ENCODE measurements at regions not wholly inside any gene's neighbourhood (a gene's known extent, or its start where the extent isn't known, plus 50 kb on each side); places are given as distances from the start of the nearest gene placed in this dataset.

GRCh38 chr3:5572168-5572567, 384.7 kb downstream of the EDEM1 start:
- Mint-ChIP-seq H3K27ac (peak overlapping the region; percentile 78), H3K36me3 (ENCODE audit: insufficient read depth) (no peaks in the 10 kb centered on the region), H3K4me1 (ENCODE audit: low read depth) (no peaks in the 10 kb centered on the region), H3K9me3 (ENCODE audit: low read depth) (peaks cover 3% of the 10 kb centered on the region), H3K4me3 (ENCODE audit: low read depth) (no peak overlapping the region), H3K27me3 (no peaks in the 10 kb centered on the region)
- TF ChIP-seq, protein P1, sequence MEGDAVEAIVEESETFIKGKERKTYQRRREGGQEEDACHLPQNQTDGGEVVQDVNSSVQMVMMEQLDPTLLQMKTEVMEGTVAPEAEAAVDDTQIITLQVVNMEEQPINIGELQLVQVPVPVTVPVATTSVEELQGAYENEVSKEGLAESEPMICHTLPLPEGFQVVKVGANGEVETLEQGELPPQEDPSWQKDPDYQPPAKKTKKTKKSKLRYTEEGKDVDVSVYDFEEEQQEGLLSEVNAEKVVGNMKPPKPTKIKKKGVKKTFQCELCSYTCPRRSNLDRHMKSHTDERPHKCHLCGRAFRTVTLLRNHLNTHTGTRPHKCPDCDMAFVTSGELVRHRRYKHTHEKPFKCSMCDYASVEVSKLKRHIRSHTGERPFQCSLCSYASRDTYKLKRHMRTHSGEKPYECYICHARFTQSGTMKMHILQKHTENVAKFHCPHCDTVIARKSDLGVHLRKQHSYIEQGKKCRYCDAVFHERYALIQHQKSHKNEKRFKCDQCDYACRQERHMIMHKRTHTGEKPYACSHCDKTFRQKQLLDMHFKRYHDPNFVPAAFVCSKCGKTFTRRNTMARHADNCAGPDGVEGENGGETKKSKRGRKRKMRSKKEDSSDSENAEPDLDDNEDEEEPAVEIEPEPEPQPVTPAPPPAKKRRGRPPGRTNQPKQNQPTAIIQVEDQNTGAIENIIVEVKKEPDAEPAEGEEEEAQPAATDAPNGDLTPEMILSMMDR (IDR thresholded peaks at IDR 0.05; ENCODE audit: unreplicated experiment): no peak
- DNase-seq (ENCODE audit: low spot score, unreplicated experiment): no peak

DNA sequence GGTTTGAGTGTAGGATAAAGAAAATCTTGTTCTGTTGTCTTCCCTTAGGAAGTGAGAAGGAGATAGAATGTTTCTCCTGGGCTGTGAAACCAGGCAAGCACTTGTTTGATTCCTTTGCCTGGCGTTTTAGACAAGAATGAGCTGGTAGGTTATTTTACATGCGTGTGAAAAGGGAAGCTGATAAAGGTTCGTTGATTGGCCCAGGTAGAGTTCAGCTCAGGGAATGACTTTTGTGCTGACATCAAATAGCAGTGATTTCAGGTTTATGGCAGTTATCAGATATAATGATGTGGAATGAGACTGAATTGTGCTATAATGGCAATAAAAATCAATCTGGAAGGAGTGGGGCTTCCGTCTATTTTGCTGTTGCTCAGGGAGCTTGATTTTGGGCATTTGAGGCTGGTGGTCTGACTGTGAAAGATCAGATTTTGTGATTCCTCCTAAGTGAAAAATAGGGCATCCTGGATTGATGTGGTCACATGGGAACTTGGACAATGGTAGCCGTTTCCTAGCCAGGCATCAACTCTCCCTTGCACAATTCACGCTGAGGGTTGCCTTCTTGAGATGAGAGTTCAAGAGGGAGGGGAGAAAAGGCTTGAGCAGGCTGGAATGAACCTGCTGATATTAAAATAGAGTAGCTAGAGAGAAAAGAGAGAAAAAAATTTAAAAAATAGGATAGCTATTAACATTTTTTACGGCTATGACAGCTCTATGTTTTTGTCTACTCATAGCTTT, 388.9 kb downstream of the EDEM1 start:
- Mint-ChIP-seq H3K4me3 (ENCODE audit: low read depth) (no peak overlapping the region), H3K36me3 (ENCODE audit: insufficient read depth) (no peaks in the 10 kb centered on the region), H3K27ac (no peak overlapping the region), H3K4me1 (ENCODE audit: low read depth) (no peaks in the 10 kb centered on the region), H3K9me3 (ENCODE audit: low read depth) (no peaks in the 10 kb centered on the region), H3K27me3 (no peaks in the 10 kb centered on the region)
- TF ChIP-seq, protein P1 (IDR thresholded peaks at IDR 0.05; ENCODE audit: unreplicated experiment): no peak
- no peak for DNase-seq (ENCODE audit: low spot score, unreplicated experiment)

GRCh38 chr3:5579139-5579602, 391.7 kb downstream of the EDEM1 start:
- Mint-ChIP-seq H3K4me3 (ENCODE audit: low read depth) (no peak overlapping the region), H3K27me3 (no peaks in the 10 kb centered on the region), H3K9me3 (ENCODE audit: low read depth) (no peaks in the 10 kb centered on the region), H3K36me3 (ENCODE audit: insufficient read depth) (no peaks in the 10 kb centered on the region), H3K27ac (no peak overlapping the region), H3K4me1 (ENCODE audit: low read depth) (no peaks in the 10 kb centered on the region)
- DNase-seq (ENCODE audit: low spot score, unreplicated experiment): no peak
- TF ChIP-seq, protein P1 (IDR thresholded peaks at IDR 0.05; ENCODE audit: unreplicated experiment): no peak

GRCh38 chr3:5579946-5580345, 392.4 kb downstream of the EDEM1 start:
- Mint-ChIP-seq H3K4me3 (ENCODE audit: low read depth) (no peak overlapping the region), H3K4me1 (ENCODE audit: low read depth) (no peaks in the 10 kb centered on the region), H3K36me3 (ENCODE audit: insufficient read depth) (no peaks in the 10 kb centered on the region), H3K9me3 (ENCODE audit: low read depth) (no peaks in the 10 kb centered on the region), H3K27ac (no peak overlapping the region), H3K27me3 (no peaks in the 10 kb centered on the region)
- TF ChIP-seq, protein P1 (IDR thresholded peaks at IDR 0.05; ENCODE audit: unreplicated experiment): no peak
- no peak for DNase-seq (ENCODE audit: low spot score, unreplicated experiment)

- H3K4me3 Mint-ChIP-seq (ENCODE audit: low read depth): no peak overlapping the region
- DNase-seq (ENCODE audit: low spot score, unreplicated experiment): no peak
- no peaks in the 10 kb centered on the region for H3K4me1 Mint-ChIP-seq (ENCODE audit: low read depth)
- no peak overlapping the region for H3K27ac Mint-ChIP-seq
- no peaks in the 10 kb centered on the region for H3K9me3 Mint-ChIP-seq (ENCODE audit: low read depth)
- H3K27me3 Mint-ChIP-seq: no peaks in the 10 kb centered on the region
- TF ChIP-seq, protein P1 (IDR thresholded peaks at IDR 0.05; ENCODE audit: unreplicated experiment): no peak
- no peaks in the 10 kb centered on the region for H3K36me3 Mint-ChIP-seq (ENCODE audit: insufficient read depth)
Observed at GRCh38 chr3:5580826-5581225, 393.3 kb downstream of the EDEM1 start.
